HT1080 (cell line): ENCODE measurements at regions not wholly inside any gene's neighbourhood (a gene's known extent, or its start where the extent isn't known, plus 50 kb on each side); places are given as distances from the start of the nearest gene placed in this dataset.
"Not testable (repeated sequence)": the region's sequence is repeated elsewhere in the genome, so short reads cannot be mapped to it uniquely, and the experiment has no call there.

Experiments used
- DNase-seq: peaks from one replicate; pipeline ENCODE4 v3.0.0-alpha.2; 2015; ENCODE audit warnings: low read depth

DNA sequence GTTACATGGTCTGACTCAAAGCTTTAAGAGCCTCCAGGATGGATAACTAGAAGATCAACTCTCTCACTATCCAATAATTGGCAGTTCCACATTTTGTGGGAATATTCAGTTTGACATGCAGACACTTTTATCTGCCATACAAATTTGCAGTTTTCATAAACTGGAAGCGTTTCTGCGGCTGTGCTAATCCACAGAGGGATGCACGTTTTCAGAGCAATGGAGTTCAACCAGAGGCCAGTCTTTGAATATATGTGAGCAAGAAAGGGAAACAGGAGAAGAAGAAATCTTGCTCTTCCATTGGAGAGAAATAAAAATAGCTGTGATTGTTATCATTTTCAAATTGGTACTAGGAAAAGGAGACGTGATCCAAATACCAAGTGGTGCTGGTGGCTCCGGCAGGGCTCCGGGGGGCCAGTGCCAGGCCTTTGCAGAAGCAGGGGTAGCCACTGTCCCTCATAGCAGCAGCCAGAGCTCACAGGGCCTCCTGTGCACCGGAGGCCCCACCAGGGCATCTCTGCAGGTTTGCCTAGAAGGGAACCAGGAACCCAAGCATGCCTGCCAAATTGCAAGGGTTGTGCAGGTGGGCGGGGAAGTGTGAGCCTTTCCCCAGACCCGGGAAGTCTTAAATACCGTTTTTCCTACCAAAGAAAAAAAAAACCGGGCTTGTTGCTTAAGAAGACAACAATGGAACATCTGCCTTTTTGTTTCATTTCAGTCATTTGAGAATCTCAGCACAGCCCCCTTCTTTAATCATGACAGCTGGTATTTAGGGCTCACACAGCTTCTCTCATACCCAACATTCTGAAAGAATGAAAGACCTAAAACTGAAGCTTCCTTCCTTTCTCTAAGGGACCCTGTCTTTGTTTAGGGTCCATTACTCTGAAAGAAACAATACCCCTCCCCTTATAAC is 791.1 kb upstream of the SOX11 start:
- DNase-seq: no peak

GRCh38 chr2:4903656-4904348 is 788.4 kb upstream of the SOX11 start:
- DNase-seq: no peak

- no peak for DNase-seq
Observed at GRCh38 chr2:4908461-4908860, 783.7 kb upstream of the SOX11 start.

DNA sequence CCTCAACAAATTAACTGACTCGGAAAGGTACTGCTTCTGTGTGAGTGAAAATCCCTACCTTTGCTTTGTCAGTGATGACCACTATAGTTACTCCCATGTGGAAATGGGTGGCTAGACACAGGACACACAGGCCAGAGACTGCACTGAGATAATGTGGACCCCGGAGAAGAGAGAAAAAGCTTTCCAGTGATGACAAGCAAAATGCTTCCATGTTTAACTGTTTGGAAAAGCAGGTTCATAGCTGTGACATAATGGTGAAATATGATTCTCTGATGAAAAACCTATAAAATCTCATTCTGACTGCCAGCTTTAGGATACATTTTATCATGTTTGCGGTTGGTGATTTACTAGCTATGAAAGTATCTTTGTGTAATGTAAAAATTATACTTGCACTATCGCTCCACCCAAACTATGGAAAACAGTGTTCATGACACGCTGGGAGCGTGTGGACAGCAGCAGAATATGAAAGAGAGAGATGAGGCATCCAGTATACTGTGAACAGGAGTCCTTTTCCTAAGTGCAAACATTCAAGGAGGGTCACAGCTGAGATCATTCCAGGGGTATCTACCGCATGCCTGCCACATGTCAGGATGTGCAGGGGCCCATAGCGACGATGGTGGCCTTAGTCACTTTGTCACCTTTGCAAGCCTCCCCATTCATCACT is 782.7 kb upstream of the SOX11 start:
- DNase-seq: no peak

- no peak for DNase-seq
Observed at GRCh38 chr2:4914036-4914435, 778.1 kb upstream of the SOX11 start.

DNA sequence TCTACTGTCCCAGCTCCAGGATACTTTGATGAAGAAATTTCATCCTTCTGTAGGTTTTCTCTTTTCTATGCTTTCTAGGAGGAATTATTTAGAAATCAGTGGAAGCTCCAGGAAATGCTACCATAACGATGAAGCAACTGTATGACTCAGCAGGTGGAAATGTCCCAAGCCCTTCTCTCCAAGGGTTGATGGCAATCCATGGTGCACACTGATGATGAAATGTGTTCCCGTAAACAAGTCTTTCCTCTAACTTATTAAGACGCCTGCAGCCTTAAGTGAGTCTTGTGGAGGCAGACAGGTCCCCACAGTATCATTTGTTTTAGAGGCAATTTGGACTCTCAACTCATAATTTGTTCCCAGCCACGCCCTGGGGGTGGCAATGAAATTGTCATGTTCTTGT is 777.6 kb upstream of the SOX11 start:
- peak; percentile 76 for DNase-seq

GRCh38 chr2:4915357-4915756 is 776.8 kb upstream of the SOX11 start:
- DNase-seq: no peak

DNA sequence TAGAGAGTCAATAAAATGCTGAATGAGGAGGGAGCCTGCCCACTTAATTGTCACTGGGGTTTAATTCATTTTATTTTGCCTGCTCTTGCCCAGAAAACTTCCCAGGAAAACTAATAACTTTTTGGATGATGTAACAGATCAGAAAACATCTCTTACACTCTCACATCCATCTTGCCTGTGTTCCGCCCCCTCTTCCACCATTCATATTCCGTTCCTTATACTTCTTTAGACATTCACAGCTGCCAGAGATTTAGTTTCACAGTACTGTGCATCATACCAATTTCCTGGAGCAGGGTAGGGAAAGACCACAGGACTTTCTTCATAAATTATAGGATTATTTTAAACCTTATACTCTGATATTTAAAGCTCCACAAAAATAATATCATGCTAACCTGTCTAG is 776.1 kb upstream of the SOX11 start:
- DNase-seq: no peak

- DNase-seq: no peak
Observed at GRCh38 chr2:4930704-4931103, 761.5 kb upstream of the SOX11 start.

GRCh38 chr2:4931721-4932365 is 760.3 kb upstream of the SOX11 start:
- no peak for DNase-seq

GRCh38 chr2:4935291-4935690 is 756.9 kb upstream of the SOX11 start:
- DNase-seq: not testable (repeated sequence)

DNA sequence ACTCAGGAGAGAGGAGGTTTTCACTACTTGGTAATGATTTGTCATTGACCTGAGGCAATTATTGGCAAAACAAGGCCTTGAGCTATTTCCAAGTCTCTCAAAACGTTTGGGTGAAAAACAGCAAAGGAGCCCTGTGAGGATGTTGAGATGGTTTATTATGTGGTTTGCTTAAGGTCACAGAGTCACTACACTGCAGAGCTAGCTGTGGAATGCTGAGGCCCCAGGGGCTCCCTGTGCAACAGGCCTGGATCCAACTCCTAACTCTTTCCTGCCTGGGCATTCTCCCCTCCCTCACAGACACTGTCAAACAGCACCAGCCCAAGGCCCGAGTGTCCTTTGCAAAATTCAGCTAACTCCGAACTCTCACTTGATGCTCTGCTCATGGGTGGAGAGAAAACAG is 754.6 kb upstream of the SOX11 start:
- DNase-seq: peak; percentile 58

- no peak for DNase-seq
Observed at GRCh38 chr2:4938206-4938605, 754.0 kb upstream of the SOX11 start.

DNA sequence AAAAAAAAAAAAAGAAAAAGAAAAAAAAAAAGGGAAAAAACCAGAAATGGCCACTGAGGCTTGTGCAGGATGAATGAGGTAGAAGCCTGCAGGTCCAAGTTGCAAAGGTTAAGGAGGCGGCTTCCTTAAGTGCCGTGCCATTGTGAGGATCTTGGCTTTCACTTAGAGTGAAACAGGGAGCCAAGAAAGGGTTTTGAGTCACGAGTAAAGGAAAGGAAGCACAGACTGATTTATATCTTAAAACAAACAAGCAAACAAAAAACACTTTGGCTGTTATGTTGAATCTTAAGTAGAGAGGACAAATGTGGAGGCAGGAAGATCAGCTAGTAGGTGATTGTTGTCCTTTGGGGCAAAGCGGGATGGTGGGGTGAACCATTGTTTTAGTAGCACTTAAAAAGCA is 749.7 kb upstream of the SOX11 start:
- no peak for DNase-seq

- no peak for DNase-seq
Observed at GRCh38 chr2:4947911-4948310, 744.3 kb upstream of the SOX11 start.

GRCh38 chr2:4951368-4951767 is 740.8 kb upstream of the SOX11 start:
- DNase-seq: no peak

DNA sequence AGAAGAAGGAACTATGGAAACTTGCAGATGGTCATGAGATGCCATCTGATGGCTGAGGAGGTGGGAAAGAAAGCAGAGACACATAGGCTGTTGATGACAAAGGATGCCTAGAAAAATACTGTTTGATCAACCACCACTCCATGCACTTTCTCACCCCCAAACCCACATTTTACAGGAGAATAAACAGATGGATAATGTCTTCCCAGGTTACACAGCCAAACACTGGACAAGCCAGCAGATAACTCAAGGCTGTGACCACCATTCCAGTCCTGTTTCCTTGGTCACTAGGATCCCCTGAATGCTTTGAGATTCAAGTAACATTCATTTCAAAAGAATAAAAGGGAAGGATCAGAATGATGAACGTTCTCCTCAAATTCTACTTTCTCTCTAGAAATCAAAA is 733.0 kb upstream of the SOX11 start:
- no peak for DNase-seq

GRCh38 chr2:4962419-4962818 is 729.8 kb upstream of the SOX11 start:
- no peak for DNase-seq

GRCh38 chr2:4963106-4963505 is 729.1 kb upstream of the SOX11 start:
- no peak for DNase-seq

DNA sequence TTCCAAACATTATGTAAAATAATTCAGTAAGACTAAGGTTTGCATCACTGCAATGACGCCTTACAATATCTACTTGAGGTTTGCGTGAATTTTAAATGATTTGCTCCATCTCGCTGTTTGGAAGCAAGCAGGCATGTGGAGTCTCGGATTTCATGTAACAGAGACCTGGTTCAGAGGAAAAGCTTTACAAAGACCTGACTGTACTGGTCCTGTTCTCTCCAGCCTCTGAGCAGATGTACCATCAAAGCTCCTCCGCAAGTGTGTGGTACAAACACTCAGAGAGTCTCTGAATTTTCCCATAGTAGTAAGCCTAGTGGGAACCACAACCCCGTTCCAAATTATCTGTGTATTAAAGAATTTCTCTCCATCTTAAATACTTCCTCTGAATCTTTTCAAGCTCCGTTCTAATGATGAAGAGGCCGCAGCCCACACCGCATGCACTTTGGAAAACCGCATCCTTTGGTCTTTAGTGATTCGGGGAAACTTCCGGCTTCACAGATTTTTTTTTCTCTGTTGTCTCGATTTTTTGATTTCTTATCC is 728.1 kb upstream of the SOX11 start:
- DNase-seq: no peak

- no peak for DNase-seq
Observed at GRCh38 chr2:4964579-4964978, 727.6 kb upstream of the SOX11 start.
